Esophagus squamous epithelium (tissue), 4 donors: ENCODE measurements at regions not wholly inside any gene's neighbourhood (a gene's known extent, or its start where the extent isn't known, plus 50 kb on each side); places are given as distances from the start of the nearest gene placed in this dataset.

Experiments
- CTCF ChIP-seq, 6 experiments: fragments of 450-650 bp in 4 of 6; fragments of 200-600 bp in 2 of 6; sonication (generic) in 2 of 6; IDR thresholded peaks; one replicate each; pipeline ENCODE4 v1.5.1; 2016 to 2019; ENCODE audit warnings: antibody characterized with exemption in 6 of 6, mild to moderate bottlenecking in 4 of 6, moderate library complexity in 4 of 6
- POLR2A ChIP-seq, 4 donors: fragments of 450-650 bp; IDR thresholded peaks; one replicate each; pipeline ENCODE4 v1.6.1; 2017; ENCODE audit warnings: antibody characterized with exemption in 4 of 4, mild to moderate bottlenecking in 4 of 4, moderate library complexity in 3 of 4

GRCh38 chr3:3495611-3496010, 303.6 kb upstream of the LRRN1 start:
- TF ChIP-seq CTCF (IDR thresholded peaks at IDR 0.05), result no peak
- TF ChIP-seq POLR2A (IDR thresholded peaks at IDR 0.05), result no peak
